Endothelial cell of umbilical vein (primary cell): ENCODE measurements at regions not wholly inside any gene's neighbourhood (a gene's known extent, or its start where the extent isn't known, plus 50 kb on each side); places are given as distances from the start of the nearest gene placed in this dataset.
"Not testable (repeated sequence)": the region's sequence is repeated elsewhere in the genome, so short reads cannot be mapped to it uniquely, and the experiment has no call there.

ENCODE experiments used
- BruUV-seq: library from RNA; stranded (reverse); fragments of 400-500 nt; replicated peaks from 2 replicates; lab custom pipeline; 2021; lab: Mats Ljungman, UMichigan
- CTCF ChIA-PET: fragments of 300-600, 350-600 bp; sonication (Branson Sonifier 250); formaldehyde crosslinking; loops from one replicate; lab custom pipeline; 2021; ENCODE audit warnings: antibody characterized with exemption, inconsistent platforms; lab: Charles Lee
- POLR2A ChIA-PET: fragments of 300-600, 350-600 bp; sonication (Branson Sonifier 250); formaldehyde crosslinking; loops from one replicate; lab custom pipeline; 2021; ENCODE audit warnings: antibody characterized with exemption, inconsistent platforms; lab: Charles Lee
- DNase-seq: peaks from one replicate; pipeline ENCODE4 v3.0.0-alpha.2; 2011; ENCODE audit warnings: low read depth, low spot score
- FAIRE-seq: peaks from 2 replicates; lab custom pipeline; 2011; peaks lifted over from hg19 to GRCh38; lab: Jason Lieb, UNC
- H2AFZ ChIP-seq: 2 replicates; pipeline ENCODE4 v1.6.0; 2012; ENCODE audit warnings: low read depth, low read length, control low read depth, inconsistent platforms
- H3K27ac ChIP-seq: 2 replicates; pipeline ENCODE4 v1.5.1; 2011; ENCODE audit warnings: low read depth, mild to moderate bottlenecking, control low read depth, low read length, moderate library complexity; ENCODE audit not compliant: insufficient read depth
- H3K27me3 ChIP-seq, 2 experiments: 2 replicates each; pipeline versions ENCODE4 v1.6.0 to v1.6.1; 2011; ENCODE audit warnings: low read length in 2 of 2, mixed read lengths in 1 of 2; ENCODE audit not compliant: control insufficient read depth in 2 of 2, insufficient read depth in 2 of 2
- H3K36me3 ChIP-seq, 2 experiments: 2 replicates in 1 of 2; 3 replicates in 1 of 2; pipeline ENCODE4 v1.5.1; 2011; ENCODE audit warnings: low read length in 2 of 2, mild to moderate bottlenecking in 1 of 2, moderate library complexity in 1 of 2; ENCODE audit not compliant: control insufficient read depth in 2 of 2, insufficient read depth in 2 of 2; ENCODE audit errors: extremely low read depth in 1 of 2
- H3K4me1 ChIP-seq: 3 replicates; pipeline ENCODE4 v1.5.1; 2011; ENCODE audit warnings: mild to moderate bottlenecking, low read length; ENCODE audit not compliant: control insufficient read depth, insufficient read depth; ENCODE audit errors: extremely low read depth
- H3K4me2 ChIP-seq: 2 replicates; pipeline ENCODE4 v1.6.1; 2011; ENCODE audit warnings: low read length, control low read depth, mixed read lengths; ENCODE audit not compliant: insufficient read depth
- H3K4me3 ChIP-seq, 3 experiments: fragments of 200-600 bp in 1 of 3; sonication (generic), shearing (Covaris generic) in 1 of 3; replicated peaks in 1 of 3; 2 replicates each; pipeline ENCODE4 v1.5.1; 2011 to 2016; ENCODE audit warnings: control low read depth in 3 of 3, low read length in 3 of 3, mild to moderate bottlenecking in 2 of 3, inconsistent platforms in 1 of 3, low read depth in 1 of 3, moderate library complexity in 1 of 3; ENCODE audit not compliant: insufficient read depth in 1 of 3
- H3K79me2 ChIP-seq: 2 replicates; pipeline ENCODE4 v1.6.0; 2012; ENCODE audit warnings: low read length, inconsistent platforms; ENCODE audit not compliant: control insufficient read depth, insufficient read depth
- H3K9ac ChIP-seq: replicated peaks from 2 replicates; pipeline ENCODE3; 2011; ENCODE audit warnings: low read length, control low read depth; ENCODE audit not compliant: insufficient read depth; ENCODE audit errors: extremely low read depth
- H3K9me1 ChIP-seq: replicated peaks from 3 replicates; pipeline ENCODE4 v1.6.0; 2011; ENCODE audit warnings: mild to moderate bottlenecking, low read length; ENCODE audit not compliant: control insufficient read depth, insufficient read depth; ENCODE audit errors: extremely low read depth
- H3K9me3 ChIP-seq: replicated peaks from 2 replicates; pipeline ENCODE4 v1.5.1; 2012; ENCODE audit warnings: low read length, inconsistent platforms; ENCODE audit not compliant: control insufficient read depth, insufficient read depth
- H4K20me1 ChIP-seq: replicated peaks from 2 replicates; pipeline ENCODE3; 2011; ENCODE audit warnings: mild to moderate bottlenecking, low read length; ENCODE audit not compliant: control insufficient read depth, insufficient read depth; ENCODE audit errors: extremely low read depth
- dilution Hi-C: fragments of 300-500 bp; cut with MboI; formaldehyde crosslinking; loops from one replicate; pipeline ENCODE4 v1.15.0; 2019; ENCODE audit warnings: low sequenced_read_pairs; ENCODE audit not compliant: extremely low pct_ligation_motif_present
- intact Hi-C: fragments of 100-400 bp; cut with micrococcal nuclease; formaldehyde crosslinking; loops from one replicate; pipeline ENCODE4 v1.10.0; 2022

DNA sequence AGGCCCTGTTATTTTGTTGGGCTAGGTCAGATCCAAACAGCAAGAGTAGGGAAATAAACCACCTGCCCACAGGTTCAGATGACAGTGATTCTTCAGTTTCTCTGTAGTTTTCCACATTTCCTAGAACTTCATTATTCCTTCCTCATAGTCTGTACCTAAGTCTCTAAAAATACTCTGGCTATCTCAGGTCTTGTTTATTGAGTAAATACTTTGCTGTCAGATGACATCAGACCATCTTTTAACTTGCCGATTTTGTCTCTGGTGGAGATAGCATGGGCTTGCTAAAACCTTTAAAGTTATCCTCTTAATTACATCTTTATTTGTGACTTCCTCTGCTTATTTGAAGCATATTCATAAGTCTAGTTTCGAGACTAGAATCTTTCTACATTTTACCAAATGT lies 155.1 kb upstream of the METTL14 start:
- H3K27ac ChIP-seq, H3K27me3 ChIP-seq, H3K4me2 ChIP-seq, intact Hi-C loops, H3K9me1 ChIP-seq, H2AFZ ChIP-seq, H3K9ac ChIP-seq, H4K20me1 ChIP-seq, DNase-seq, CTCF ChIA-PET, FAIRE-seq, H3K9me3 ChIP-seq, POLR2A ChIA-PET, H3K36me3 ChIP-seq, BruUV-seq, H3K4me3 ChIP-seq, dilution Hi-C loops, H3K4me1 ChIP-seq, H3K79me2 ChIP-seq: not testable (repeated sequence)

DNA sequence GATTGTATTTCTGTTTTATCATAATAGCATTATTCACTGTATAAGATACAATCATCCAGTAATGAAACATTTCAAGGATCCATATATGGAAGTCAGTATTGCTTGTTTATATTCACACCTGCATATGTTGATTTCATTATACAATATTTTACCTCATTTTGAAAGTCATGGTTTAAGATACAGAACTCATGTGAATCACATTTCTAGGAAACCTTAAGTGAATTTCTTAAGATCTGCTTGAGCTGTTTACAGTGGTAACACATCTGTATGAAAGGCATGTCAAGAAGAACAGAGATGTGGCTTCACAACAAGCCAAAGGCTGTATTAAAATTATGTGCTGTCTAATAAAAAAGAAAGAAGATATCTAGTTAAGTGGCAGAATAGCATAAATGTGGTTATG lies 153.2 kb upstream of the METTL14 start:
- H3K9me3 ChIP-seq, FAIRE-seq, H3K4me2 ChIP-seq, H3K27ac ChIP-seq, H3K79me2 ChIP-seq, H2AFZ ChIP-seq, BruUV-seq, H3K9me1 ChIP-seq, dilution Hi-C loops, CTCF ChIA-PET, H3K9ac ChIP-seq, intact Hi-C loops, H3K27me3 ChIP-seq, POLR2A ChIA-PET, H3K4me3 ChIP-seq, DNase-seq, H4K20me1 ChIP-seq, H3K36me3 ChIP-seq, H3K4me1 ChIP-seq: not testable (repeated sequence)

GRCh38 chr4:118535788-118536187 lies 149.4 kb upstream of the METTL14 start:
- H3K9ac ChIP-seq, intact Hi-C loops, H2AFZ ChIP-seq, POLR2A ChIA-PET, H3K4me2 ChIP-seq, dilution Hi-C loops, H3K4me3 ChIP-seq, FAIRE-seq, H3K79me2 ChIP-seq, H3K27me3 ChIP-seq, DNase-seq, H3K9me1 ChIP-seq, H3K36me3 ChIP-seq, H3K27ac ChIP-seq, BruUV-seq, H3K4me1 ChIP-seq, H4K20me1 ChIP-seq, H3K9me3 ChIP-seq, CTCF ChIA-PET: not testable (repeated sequence)

GRCh38 chr4:118539412-118540077 lies 145.6 kb upstream of the METTL14 start:
- CTCF ChIA-PET, H4K20me1 ChIP-seq, dilution Hi-C loops, H3K27me3 ChIP-seq, FAIRE-seq, H3K27ac ChIP-seq, H3K9me1 ChIP-seq, H3K36me3 ChIP-seq, H3K9ac ChIP-seq, H3K4me1 ChIP-seq, BruUV-seq, H3K4me2 ChIP-seq, POLR2A ChIA-PET, H3K9me3 ChIP-seq, H3K79me2 ChIP-seq, H3K4me3 ChIP-seq, H2AFZ ChIP-seq, intact Hi-C loops: not testable (repeated sequence)
- DNase-seq = peak; percentile 4
